GM18498 (cell line): ENCODE measurements at regions not wholly inside any gene's neighbourhood (a gene's known extent, or its start where the extent isn't known, plus 50 kb on each side); places are given as distances from the start of the nearest gene placed in this dataset.
"Not testable (repeated sequence)": the region's sequence is repeated elsewhere in the genome, so short reads cannot be mapped to it uniquely, and the experiment has no call there.

Experiments used
- ATAC-seq: cut with Tn5 transposase; IDR thresholded peaks from one replicate; pipeline ENCODE4 v1.9.1; 2021; ENCODE audit warnings: mild to moderate bottlenecking, moderate library complexity; ENCODE audit not compliant: unreplicated experiment

- no peak for ATAC-seq
Observed at GRCh38 chr4:112770114-112770513, 133.2 kb downstream of the LARP7 start.

DNA sequence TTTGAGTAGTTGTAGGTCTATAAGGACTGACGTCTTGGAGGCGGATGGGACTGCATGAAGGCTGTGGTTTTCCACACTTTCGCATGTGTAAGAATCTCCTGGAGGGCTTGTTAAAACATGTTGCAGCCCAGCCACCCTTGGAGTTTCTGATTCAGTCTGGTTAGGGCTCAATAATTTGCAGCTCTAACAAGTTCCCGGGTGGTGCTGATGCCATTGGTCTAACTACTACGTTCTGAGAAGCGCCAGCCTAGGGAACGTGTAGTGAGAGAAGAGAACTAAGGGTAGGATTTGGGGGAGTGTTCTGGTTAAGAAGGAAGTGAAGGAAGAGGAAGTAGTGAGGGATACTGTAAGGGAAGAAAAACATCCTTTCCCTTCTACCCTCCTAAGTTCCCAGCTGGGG, 138.9 kb downstream of the LARP7 start:
- ATAC-seq = no peak

- ATAC-seq = no peak
Observed at GRCh38 chr4:112776535-112776934, 139.6 kb downstream of the LARP7 start.

DNA sequence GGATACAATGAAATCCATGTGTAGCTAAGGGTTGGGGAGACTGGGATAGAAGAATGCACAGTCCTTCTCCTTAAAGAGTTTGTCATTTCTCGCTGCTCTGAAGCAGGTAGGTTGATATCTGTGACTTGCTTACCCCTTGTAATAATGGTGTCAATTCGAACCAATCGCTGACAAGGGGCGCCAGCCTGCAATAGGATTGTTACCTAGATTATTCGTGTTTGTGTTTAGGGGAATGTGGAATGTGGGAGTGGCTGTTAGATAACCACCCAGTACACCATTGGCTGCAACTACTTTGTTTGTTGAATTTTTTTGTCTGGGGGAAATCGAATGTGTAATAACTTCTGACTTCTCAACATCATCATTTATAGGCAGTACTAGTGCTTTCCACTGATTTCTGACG, 141.6 kb downstream of the LARP7 start:
- no peak for ATAC-seq

DNA sequence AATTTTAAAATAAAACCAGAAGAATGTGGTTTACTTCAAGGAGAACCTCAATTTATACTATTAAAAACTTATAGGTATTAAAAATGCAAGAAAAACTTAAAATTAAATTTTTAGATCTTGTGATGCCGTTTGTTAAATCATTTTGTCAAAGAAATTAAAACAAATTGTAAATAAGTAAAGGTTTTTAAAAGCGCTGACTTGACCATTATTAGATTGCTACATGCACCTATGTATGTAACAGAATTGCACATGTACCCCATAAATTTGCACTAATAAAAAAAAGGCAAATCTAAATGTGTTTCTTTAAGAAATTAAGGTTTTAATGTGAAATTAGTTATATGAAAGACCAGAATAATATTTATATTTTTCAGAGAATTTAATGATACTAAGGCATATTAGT, 156.1 kb downstream of the LARP7 start:
- ATAC-seq = no peak

- ATAC-seq = no peak
Observed at GRCh38 chr4:112800001-112800400, 163.1 kb downstream of the LARP7 start.

GRCh38 chr4:112801341-112801740, 164.4 kb downstream of the LARP7 start:
- ATAC-seq = no peak

GRCh38 chr4:112802780-112803179, 165.8 kb downstream of the LARP7 start:
- ATAC-seq = no peak

DNA sequence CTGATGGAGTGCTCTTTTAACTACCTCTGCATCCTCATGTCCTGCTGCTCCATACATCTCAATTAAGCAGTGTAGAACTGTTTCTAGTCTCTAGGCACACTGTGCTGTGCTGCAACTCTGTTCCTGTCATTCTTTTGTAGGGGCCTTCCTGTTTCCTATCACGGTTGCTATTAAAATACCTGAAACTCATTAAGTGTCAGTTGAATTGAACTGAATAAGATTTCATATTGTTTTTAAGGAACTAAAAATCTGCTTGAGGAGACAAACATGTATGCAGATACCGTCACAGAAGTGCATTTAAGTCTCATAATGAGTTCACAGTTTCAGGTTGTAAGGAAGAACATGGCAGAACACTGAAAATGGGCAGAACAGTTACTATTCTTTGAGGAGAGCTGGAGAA, 170.1 kb downstream of the LARP7 start:
- ATAC-seq = peak; percentile 82

DNA sequence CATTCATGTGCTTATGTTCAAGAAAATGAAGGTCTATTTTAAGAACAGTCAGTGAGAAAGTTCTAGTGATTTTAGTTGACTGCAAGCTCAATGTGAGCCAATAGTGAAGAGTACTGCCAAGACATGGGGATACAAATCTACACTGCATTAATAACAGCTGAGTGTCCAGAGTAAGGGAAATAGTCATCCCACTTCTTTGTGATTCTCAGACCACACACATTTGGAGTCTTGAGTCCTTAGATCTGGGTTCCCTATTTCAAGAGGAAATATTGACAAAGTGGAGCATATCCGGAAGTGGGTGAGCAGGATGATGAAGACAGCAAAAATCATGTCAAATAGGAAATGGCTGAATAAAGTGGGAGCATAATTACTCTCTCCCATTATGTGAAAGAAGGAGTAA, 171.1 kb downstream of the LARP7 start:
- no peak for ATAC-seq

GRCh38 chr4:112813790-112814189, 176.8 kb downstream of the LARP7 start:
- ATAC-seq = no peak

DNA sequence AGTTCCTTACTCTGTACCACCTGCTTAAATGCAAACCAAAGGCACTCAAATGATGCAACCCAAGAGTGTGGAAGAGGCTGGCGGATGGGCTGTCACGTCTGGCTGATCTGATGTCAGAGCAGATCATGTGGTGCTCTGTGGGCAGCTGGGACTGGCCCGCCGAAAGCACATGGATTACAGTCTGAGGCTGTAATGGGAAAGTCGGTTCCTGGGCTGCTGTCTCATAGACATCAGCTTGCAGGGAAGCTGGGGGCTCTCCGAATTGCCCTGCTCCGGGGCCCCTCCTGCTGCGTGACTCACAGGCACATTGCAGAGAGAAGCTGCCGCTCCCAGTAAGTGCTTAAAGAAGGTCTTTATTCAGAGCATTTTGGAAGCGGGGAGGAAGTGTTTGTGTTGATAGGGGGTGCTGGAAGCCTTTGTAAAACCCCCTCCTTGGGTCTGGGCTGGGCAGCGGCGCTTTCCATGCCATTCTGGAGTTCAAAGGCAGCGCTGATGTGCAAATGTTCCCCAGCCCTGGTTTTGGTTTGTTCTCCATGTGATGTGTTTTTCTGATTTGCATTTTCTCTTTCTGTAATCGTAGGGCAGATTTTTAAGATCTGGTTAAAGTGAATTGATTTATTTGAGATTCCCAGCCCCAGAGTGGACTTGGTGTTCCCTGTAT, 181.1 kb downstream of the LARP7 start:
- ATAC-seq = peak; percentile 96

GRCh38 chr4:112818594-112818965, 181.6 kb downstream of the LARP7 start:
- ATAC-seq = peak; percentile 49

DNA sequence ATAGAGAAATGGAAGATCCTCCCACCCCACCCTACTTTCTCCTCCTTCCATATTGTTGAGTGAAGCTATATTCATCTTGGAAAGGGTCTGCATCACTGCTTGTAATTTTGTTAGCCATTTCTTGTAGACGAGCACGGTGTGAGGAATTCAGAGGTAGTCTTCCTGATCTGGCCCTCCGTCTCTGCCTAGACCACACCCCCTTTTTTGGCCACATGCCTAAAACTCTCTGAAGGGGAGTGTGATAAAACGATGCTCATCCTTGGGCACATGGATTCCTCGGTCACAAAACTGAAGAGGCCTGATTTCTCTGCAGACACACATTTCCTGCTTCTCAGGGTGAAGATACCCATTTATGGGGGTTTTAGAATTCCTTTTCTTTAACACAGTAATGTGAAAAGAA, 182.8 kb downstream of the LARP7 start:
- ATAC-seq = no peak

- no peak for ATAC-seq
Observed at GRCh38 chr4:112823156-112823555, 186.2 kb downstream of the LARP7 start.

DNA sequence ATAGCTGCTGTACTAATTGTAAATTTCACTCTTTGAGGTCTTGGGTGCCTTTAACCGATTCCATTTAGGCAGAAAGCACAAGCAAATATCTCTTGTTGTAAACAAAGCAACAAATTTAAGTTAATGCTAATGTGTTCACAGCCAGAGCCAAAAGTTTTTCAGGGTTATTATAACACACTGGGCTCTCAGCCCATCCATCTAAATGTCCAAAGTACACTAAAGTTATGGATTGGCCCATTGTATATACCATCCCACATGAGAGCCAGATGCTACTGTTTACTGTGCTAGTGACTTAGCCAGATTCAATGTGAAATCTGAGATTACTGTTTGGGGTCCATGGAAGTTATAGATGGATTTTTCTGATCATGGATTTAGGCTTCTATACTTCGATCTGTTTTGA, 186.7 kb downstream of the LARP7 start:
- ATAC-seq = no peak

DNA sequence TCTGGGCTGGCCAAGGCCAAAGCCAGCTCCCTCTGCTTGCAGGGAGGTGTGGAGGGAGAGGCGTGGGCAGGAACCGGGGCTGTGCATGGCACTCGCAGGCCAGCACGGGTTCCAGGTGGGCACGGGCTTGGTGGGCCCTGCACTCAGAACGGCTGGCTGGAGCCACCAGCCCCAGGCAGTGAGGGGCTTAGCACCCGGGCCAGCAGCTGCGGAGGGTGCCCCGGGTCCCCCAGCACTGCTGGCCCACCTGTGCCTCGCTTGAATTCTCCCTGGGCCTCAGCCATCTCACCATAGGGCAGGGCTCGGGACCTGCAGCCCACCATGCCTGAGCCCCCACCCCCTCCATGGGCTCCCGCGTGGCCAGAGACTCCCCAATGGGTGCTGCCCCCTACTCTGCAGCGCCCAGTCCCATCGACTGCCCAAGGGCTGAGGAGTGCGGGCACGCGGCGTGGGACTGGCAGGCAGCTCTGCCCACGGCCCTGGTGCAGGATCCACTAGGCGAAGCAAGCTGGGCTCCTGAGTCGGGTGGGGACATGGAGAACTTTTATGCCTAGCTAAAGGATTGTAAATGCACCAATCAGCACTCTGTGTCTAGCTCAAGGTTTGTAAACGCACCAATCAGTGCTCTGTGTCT, 193.9 kb downstream of the LARP7 start:
- no peak for ATAC-seq

GRCh38 chr4:112832493-112832892, 195.6 kb downstream of the LARP7 start:
- ATAC-seq = no peak

- ATAC-seq = no peak
Observed at GRCh38 chr4:112836895-112837294, 200.0 kb downstream of the LARP7 start.

GRCh38 chr4:112838015-112838414, 201.1 kb downstream of the LARP7 start:
- ATAC-seq = not testable (repeated sequence)

DNA sequence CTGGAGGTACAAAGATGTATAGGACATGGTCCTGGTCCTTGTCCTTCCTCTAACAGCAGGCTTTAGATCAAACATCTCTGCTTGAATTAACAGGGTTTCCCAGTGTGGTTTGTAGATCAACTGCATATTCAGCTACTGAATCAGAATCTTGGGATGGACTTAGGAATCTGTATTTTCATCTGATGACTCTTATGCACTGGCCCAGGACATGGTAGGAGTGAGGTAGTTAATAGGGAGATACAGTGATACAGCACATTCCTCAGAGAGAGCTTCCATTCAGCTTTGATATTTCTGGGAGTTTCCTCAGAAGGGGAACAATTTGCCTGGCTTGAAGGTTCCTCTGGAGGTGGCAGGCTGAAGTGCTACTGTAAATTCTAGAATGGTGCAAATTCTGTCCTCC, 203.1 kb downstream of the LARP7 start:
- no peak for ATAC-seq

GRCh38 chr4:112840619-112841018, 203.7 kb downstream of the LARP7 start:
- ATAC-seq = no peak

- ATAC-seq = no peak
Observed at GRCh38 chr4:112842513-112842912, 205.6 kb downstream of the LARP7 start.
